CD14-positive monocyte (primary cell): ENCODE measurements at regions not wholly inside any gene's neighbourhood (a gene's known extent, or its start where the extent isn't known, plus 50 kb on each side); places are given as distances from the start of the nearest gene placed in this dataset.

Experiments
- DNase-seq, 3 donors: peaks; one replicate each; pipeline ENCODE4 v3.0.0-alpha.2; 2011 to 2022
- H2AFZ ChIP-seq: 2 replicates; pipeline ENCODE4 v1.6.0; 2012; ENCODE audit warnings: mild to moderate bottlenecking, low read depth, low read length, inconsistent platforms; ENCODE audit not compliant: insufficient read depth, poor library complexity, severe bottlenecking
- H3K27ac ChIP-seq, 2 donors: 1 replicate in 1 of 2; 2 replicates in 1 of 2; pipeline ENCODE4 v1.5.1; 2012 to 2013; ENCODE audit warnings: low read length in 2 of 2, control low read depth in 1 of 2, inconsistent platforms in 1 of 2, low read depth in 1 of 2, mild to moderate bottlenecking in 1 of 2
- H3K27me3 ChIP-seq, 2 donors: one replicate each; pipeline versions ENCODE4 v1.6.0 to v1.6.1; 2011 to 2013; ENCODE audit warnings: low read length in 2 of 2; ENCODE audit not compliant: control insufficient read depth in 2 of 2, insufficient read depth in 2 of 2
- H3K36me3 ChIP-seq, 2 donors: replicated peaks in 1 of 2; 1 replicate in 1 of 2; 2 replicates in 1 of 2; pipeline versions ENCODE4 v1.5.1 to v1.6.1; 2012 to 2013; ENCODE audit warnings: low read length in 2 of 2, control low read depth in 1 of 2, inconsistent platforms in 1 of 2, mild to moderate bottlenecking in 1 of 2; ENCODE audit not compliant: insufficient read depth in 2 of 2, control insufficient read depth in 1 of 2
- H3K4me1 ChIP-seq, 2 donors: 1 replicate in 1 of 2; 2 replicates in 1 of 2; pipeline versions ENCODE4 v1.5.1 to v1.6.1; 2012 to 2013; ENCODE audit warnings: low read length in 2 of 2, control low read depth in 1 of 2, inconsistent platforms in 1 of 2, mild to moderate bottlenecking in 1 of 2, moderate library complexity in 1 of 2; ENCODE audit not compliant: insufficient read depth in 2 of 2, control insufficient read depth in 1 of 2
- H3K4me2 ChIP-seq: replicated peaks from 2 replicates; pipeline ENCODE3; 2012; ENCODE audit warnings: low read length, moderate library complexity, mild to moderate bottlenecking; ENCODE audit not compliant: poor library complexity, severe bottlenecking; ENCODE audit errors: extremely low read depth
- H3K4me3 ChIP-seq, 3 experiments: fragments of 200-600 bp in 1 of 3; sonication (generic) in 1 of 3; replicated peaks in 1 of 3; 1 replicate in 2 of 3; 2 replicates in 1 of 3; pipeline ENCODE4 v1.5.1; 2011 to 2013; ENCODE audit warnings: low read length in 3 of 3, mild to moderate bottlenecking in 3 of 3, control low read depth in 2 of 3, low read depth in 2 of 3, inconsistent platforms in 1 of 3, moderate library complexity in 1 of 3
- H3K79me2 ChIP-seq: 2 replicates; pipeline ENCODE4 v1.6.0; 2012; ENCODE audit warnings: mild to moderate bottlenecking, control low read depth, inconsistent platforms, low read length, moderate library complexity; ENCODE audit not compliant: insufficient read depth
- H3K9ac ChIP-seq: 2 replicates; pipeline ENCODE4 v1.6.0; 2017; ENCODE audit warnings: low read length, mild to moderate bottlenecking; ENCODE audit not compliant: insufficient read depth, poor library complexity, severe bottlenecking
- H3K9me3 ChIP-seq, 2 donors: replicated peaks in 1 of 2; 1 replicate in 1 of 2; 2 replicates in 1 of 2; pipeline versions ENCODE4 v1.5.1 to v1.6.1; 2012 to 2013; ENCODE audit warnings: low read length in 2 of 2, control low read depth in 1 of 2; ENCODE audit not compliant: control insufficient read depth in 1 of 2, insufficient read depth in 1 of 2
- H4K20me1 ChIP-seq: 2 replicates; pipeline ENCODE4 v1.6.0; 2012; ENCODE audit warnings: mild to moderate bottlenecking, low read length, control low read depth, moderate library complexity; ENCODE audit not compliant: insufficient read depth
- H3K27ac Mint-ChIP-seq, 7 donors: one replicate each; pipeline ENCODE4 v1.8.0; 2020; ENCODE audit warnings: mild to moderate bottlenecking in 7 of 7, mixed read lengths in 7 of 7, moderate library complexity in 6 of 7, inconsistent platforms in 2 of 7
- H3K27me3 Mint-ChIP-seq, 3 donors: one replicate each; pipeline ENCODE4 v1.8.0; 2021 to 2022; ENCODE audit warnings: low read depth in 3 of 3, mild to moderate bottlenecking in 3 of 3, mixed read lengths in 3 of 3, moderate library complexity in 3 of 3, inconsistent platforms in 1 of 3
- H3K36me3 Mint-ChIP-seq, 2 donors: one replicate each; pipeline ENCODE4 v1.8.0; 2020; ENCODE audit warnings: mixed read lengths in 2 of 2, inconsistent platforms in 1 of 2, mild to moderate bottlenecking in 1 of 2
- H3K4me1 Mint-ChIP-seq: one replicate; pipeline ENCODE4 v1.8.0; 2020; ENCODE audit warnings: mild to moderate bottlenecking, mixed read lengths
- H3K4me3 Mint-ChIP-seq, 2 donors: one replicate each; pipeline ENCODE4 v1.8.0; 2020; ENCODE audit warnings: mild to moderate bottlenecking in 2 of 2, mixed read lengths in 2 of 2, moderate library complexity in 1 of 2
- H3K9me3 Mint-ChIP-seq, 7 donors: one replicate each; pipeline ENCODE4 v1.8.0; 2020 to 2022; ENCODE audit warnings: mixed read lengths in 7 of 7, mild to moderate bottlenecking in 6 of 7, moderate library complexity in 6 of 7, inconsistent platforms in 2 of 7
- WGBS: methylation state at CpG from one replicate; pipeline ENCODE4 v1.1.5; 2013; ENCODE audit warnings: missing lambda C conversion rate; ENCODE audit not compliant: insufficient coverage; 5-methylcytosine and 5-hydroxymethylcytosine counted together
- intact Hi-C, 2 donors: fragments of 100-400 bp; cut with micrococcal nuclease; formaldehyde crosslinking; loops; one replicate each; pipeline versions ENCODE4 v1.15.0 to v1.15.1; 2023
- TF ChIP-seq, protein P1 (sequence below): fragments of 200-600 bp; IDR thresholded peaks from one replicate; pipeline ENCODE4 v1.8.0; 2022; ENCODE audit warnings: antibody characterized with exemption, mild to moderate bottlenecking

DNA sequence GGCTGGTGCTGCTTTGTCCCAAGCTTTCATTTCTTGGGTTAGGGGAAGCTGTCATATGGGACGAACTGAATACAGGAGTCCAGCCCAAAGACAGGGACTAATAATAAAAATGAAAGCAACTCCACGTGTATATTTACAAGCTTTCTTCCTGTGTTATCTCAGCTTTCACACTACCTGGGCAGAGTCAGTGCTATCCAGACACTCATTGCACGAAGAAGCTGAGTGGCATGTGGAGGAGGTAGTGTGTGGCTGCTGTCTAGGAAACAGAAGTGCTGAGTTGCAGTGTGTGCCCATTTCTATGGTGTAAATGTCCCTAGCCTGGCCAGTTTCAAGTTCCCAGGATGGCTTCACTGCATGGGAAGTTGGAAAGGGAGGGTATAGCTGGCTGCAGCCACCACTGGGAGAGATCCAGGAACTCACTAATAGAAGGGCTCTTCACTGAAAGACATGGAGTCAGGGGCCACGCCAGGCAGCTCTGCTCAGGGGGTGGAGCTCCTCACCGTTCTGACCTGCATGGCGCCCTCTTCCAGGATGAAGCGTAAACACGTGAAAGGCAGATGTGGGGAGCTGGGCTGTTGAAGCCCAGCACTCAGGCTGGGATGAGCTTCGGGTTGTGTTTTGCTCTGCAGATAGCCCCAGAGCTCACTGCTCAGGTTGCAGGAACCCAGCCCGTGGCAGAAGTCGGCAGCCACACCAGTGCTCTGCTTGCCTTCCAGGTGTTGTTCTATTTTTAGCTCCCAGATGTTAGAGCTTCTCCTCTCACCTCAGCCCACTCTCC, 116.9 kb downstream of the IRX2 start:
- intact Hi-C loops, result no loop called here
- no peaks in the 10 kb centered on the region for H3K9me3 ChIP-seq
- no peak overlapping the region for H3K27ac ChIP-seq
- no peaks in the 10 kb centered on the region for H3K4me1 ChIP-seq
- no peaks in the 10 kb centered on the region for H4K20me1 ChIP-seq
- H3K79me2 ChIP-seq, result no peaks in the 10 kb centered on the region
- no peak overlapping the region for H3K4me3 Mint-ChIP-seq
- no peak overlapping the region for H3K4me3 ChIP-seq
- no peak overlapping the region for H3K4me2 ChIP-seq
- TF ChIP-seq, protein P1, sequence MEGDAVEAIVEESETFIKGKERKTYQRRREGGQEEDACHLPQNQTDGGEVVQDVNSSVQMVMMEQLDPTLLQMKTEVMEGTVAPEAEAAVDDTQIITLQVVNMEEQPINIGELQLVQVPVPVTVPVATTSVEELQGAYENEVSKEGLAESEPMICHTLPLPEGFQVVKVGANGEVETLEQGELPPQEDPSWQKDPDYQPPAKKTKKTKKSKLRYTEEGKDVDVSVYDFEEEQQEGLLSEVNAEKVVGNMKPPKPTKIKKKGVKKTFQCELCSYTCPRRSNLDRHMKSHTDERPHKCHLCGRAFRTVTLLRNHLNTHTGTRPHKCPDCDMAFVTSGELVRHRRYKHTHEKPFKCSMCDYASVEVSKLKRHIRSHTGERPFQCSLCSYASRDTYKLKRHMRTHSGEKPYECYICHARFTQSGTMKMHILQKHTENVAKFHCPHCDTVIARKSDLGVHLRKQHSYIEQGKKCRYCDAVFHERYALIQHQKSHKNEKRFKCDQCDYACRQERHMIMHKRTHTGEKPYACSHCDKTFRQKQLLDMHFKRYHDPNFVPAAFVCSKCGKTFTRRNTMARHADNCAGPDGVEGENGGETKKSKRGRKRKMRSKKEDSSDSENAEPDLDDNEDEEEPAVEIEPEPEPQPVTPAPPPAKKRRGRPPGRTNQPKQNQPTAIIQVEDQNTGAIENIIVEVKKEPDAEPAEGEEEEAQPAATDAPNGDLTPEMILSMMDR, result no peak
- no peaks in the 10 kb centered on the region for H3K4me1 Mint-ChIP-seq
- DNase-seq, result no peak
- H2AFZ ChIP-seq, result no peak overlapping the region
- 70% methylated on average over 8 of the region's 11 CpGs for WGBS
- H3K36me3 ChIP-seq, result no peaks in the 10 kb centered on the region
- no peak overlapping the region for H3K27ac Mint-ChIP-seq
- H3K9ac ChIP-seq, result no peak overlapping the region
- H3K9me3 Mint-ChIP-seq, result peaks cover 0 to 16% (median 3%) of the 10 kb centered on the region in 7 donors
- H3K27me3 Mint-ChIP-seq, result peaks cover 0 to 3% (median 0%) of the 10 kb centered on the region in 3 donors
- no peaks in the 10 kb centered on the region for H3K27me3 ChIP-seq
- no peaks in the 10 kb centered on the region for H3K36me3 Mint-ChIP-seq

DNA sequence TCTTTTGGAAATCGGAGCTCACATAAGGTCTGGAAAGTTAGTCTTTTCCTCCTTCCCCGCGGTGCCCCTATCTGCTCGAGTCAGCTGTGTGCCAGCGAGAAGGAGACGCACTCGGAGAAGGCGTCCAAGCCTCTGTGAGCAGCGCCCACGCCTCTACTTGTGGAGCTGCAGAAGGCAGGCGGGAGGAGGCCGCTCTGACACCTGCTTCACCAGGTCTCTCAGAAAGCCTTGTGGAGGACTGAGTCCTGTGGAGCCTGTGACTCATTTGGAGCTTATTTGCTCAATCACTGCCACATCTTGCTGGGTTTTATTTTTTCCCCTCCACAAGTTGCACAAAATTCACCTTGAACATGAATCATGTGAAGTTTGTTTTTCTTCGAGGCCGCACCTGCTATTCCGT, 117.5 kb downstream of the IRX2 start:
- H4K20me1 ChIP-seq, result no peaks in the 10 kb centered on the region
- no peak for DNase-seq
- H3K36me3 ChIP-seq, result no peaks in the 10 kb centered on the region
- Mint-ChIP-seq H3K9me3 (peaks cover 0 to 16% (median 3%) of the 10 kb centered on the region in 7 donors), H3K4me3 (no peak overlapping the region), H3K27ac (no peak overlapping the region), H3K4me1 (no peaks in the 10 kb centered on the region), H3K27me3 (peaks cover 0 to 3% (median 0%) of the 10 kb centered on the region in 3 donors), H3K36me3 (no peaks in the 10 kb centered on the region)
- 94% methylated on average over 13 of the region's 15 CpGs for WGBS
- H2AFZ ChIP-seq, result no peak overlapping the region
- TF ChIP-seq, protein P1, result no peak
- no peak overlapping the region for H3K4me3 ChIP-seq
- H3K9me3 ChIP-seq, result no peaks in the 10 kb centered on the region
- no peak overlapping the region for H3K4me2 ChIP-seq
- intact Hi-C loops, result no loop called here
- H3K79me2 ChIP-seq, result no peaks in the 10 kb centered on the region
- H3K4me1 ChIP-seq, result no peaks in the 10 kb centered on the region
- no peak overlapping the region for H3K9ac ChIP-seq
- H3K27me3 ChIP-seq, result no peaks in the 10 kb centered on the region
- no peak overlapping the region for H3K27ac ChIP-seq
